GM23338 (cell line): ENCODE measurements at regions not wholly inside any gene's neighbourhood (a gene's known extent, or its start where the extent isn't known, plus 50 kb on each side); places are given as distances from the start of the nearest gene placed in this dataset.

Source experiments
- ATAC-seq: fragments of 200-7000 bp; cut with Tn5 transposase; 3 replicates; pipeline ENCODE4 v1.9.1; 2020
- DNase-seq: peaks from one replicate; pipeline ENCODE4 v3.0.0-alpha.2; 2015; ENCODE audit warnings: low spot score
- H2AFZ ChIP-seq: fragments of 200-600 bp; sonication (generic); 2 replicates; pipeline ENCODE4 v1.8.0; 2016; ENCODE audit warnings: antibody characterized with exemption, mild to moderate bottlenecking, moderate library complexity
- H3F3A ChIP-seq: fragments of 200-600 bp; sonication (generic); replicated peaks from 2 replicates; pipeline ENCODE4 v1.8.0; 2017; ENCODE audit warnings: antibody characterized with exemption, mixed run types, low read depth
- H3K27ac ChIP-seq: fragments of 200-600 bp; sonication (generic); 2 replicates; pipeline ENCODE4 v1.6.1; 2016; ENCODE audit warnings: low read depth
- H3K27me3 ChIP-seq: fragments of 200-600 bp; sonication (generic); 2 replicates; pipeline ENCODE4 v1.8.0; 2016; ENCODE audit warnings: mild to moderate bottlenecking, mixed run types, moderate library complexity; ENCODE audit not compliant: insufficient read depth
- H3K36me3 ChIP-seq: fragments of 200-600 bp; sonication (generic); 2 replicates; pipeline ENCODE4 v1.8.0; 2016; ENCODE audit warnings: mild to moderate bottlenecking; ENCODE audit not compliant: insufficient read depth
- H3K4me1 ChIP-seq: fragments of 200-600 bp; sonication (generic); 2 replicates; pipeline ENCODE4 v1.8.0; 2016; ENCODE audit warnings: mild to moderate bottlenecking, moderate library complexity; ENCODE audit not compliant: insufficient read depth
- H3K4me2 ChIP-seq: fragments of 200-600 bp; sonication (generic); 2 replicates; pipeline ENCODE4 v1.7.1; 2017; ENCODE audit warnings: mixed run types
- H3K4me3 ChIP-seq: fragments of 200-600 bp; sonication (generic); 2 replicates; pipeline ENCODE4 v1.6.1; 2016; ENCODE audit warnings: mixed run types
- H3K79me2 ChIP-seq: fragments of 200-600 bp; sonication (generic); replicated peaks from 2 replicates; pipeline ENCODE4 v1.8.0; 2017; ENCODE audit warnings: mild to moderate bottlenecking; ENCODE audit not compliant: insufficient read depth
- H3K9me2 ChIP-seq: fragments of 200-600 bp; sonication (generic); 2 replicates; pipeline ENCODE4 v1.8.0; 2017; ENCODE audit not compliant: insufficient read depth
- H4K20me1 ChIP-seq: fragments of 200-600 bp; sonication (generic); replicated peaks from 2 replicates; pipeline ENCODE4 v1.8.0; 2017; ENCODE audit warnings: mild to moderate bottlenecking; ENCODE audit not compliant: insufficient read depth
- H3K27ac Mint-ChIP-seq: 2 replicates; pipeline ENCODE4 v1.8.0; 2020; ENCODE audit warnings: inconsistent platforms, mild to moderate bottlenecking, moderate library complexity, mixed read lengths
- H3K27me3 Mint-ChIP-seq: 3 replicates; pipeline ENCODE4 v1.8.0; 2022; ENCODE audit warnings: low read depth, mild to moderate bottlenecking, moderate library complexity, mixed read lengths, inconsistent platforms; ENCODE audit not compliant: insufficient read depth, poor library complexity
- H3K36me3 Mint-ChIP-seq: 3 replicates; pipeline ENCODE4 v1.8.0; 2021; ENCODE audit warnings: low read depth, mild to moderate bottlenecking, inconsistent platforms, moderate library complexity, mixed read lengths
- H3K4me1 Mint-ChIP-seq: 3 replicates; pipeline ENCODE4 v1.8.0; 2020; ENCODE audit warnings: mild to moderate bottlenecking, inconsistent platforms, mixed read lengths
- H3K4me3 Mint-ChIP-seq: 3 replicates; pipeline ENCODE4 v1.8.0; 2021; ENCODE audit warnings: moderate library complexity, mild to moderate bottlenecking, inconsistent platforms, mixed read lengths
- H3K9me3 Mint-ChIP-seq: 3 replicates; pipeline ENCODE4 v1.8.0; 2020; ENCODE audit warnings: moderate library complexity, mild to moderate bottlenecking, inconsistent platforms, mixed read lengths
- CREB1 ChIP-seq: fragments of 250-450 bp; sonication (Bioruptor Pico); IDR thresholded peaks from 2 replicates; pipeline ENCODE4 v1.5.0; 2020; ENCODE audit warnings: low read depth, mild to moderate bottlenecking, moderate library complexity
- CTCF ChIP-seq, 2 experiments: fragments of 200-600 bp in 1 of 2; sonication (generic) in 1 of 2; conservative IDR thresholded peaks; 2 replicates each; pipeline versions ENCODE4 v1.5.1 to v1.6.1; 2016 to 2017; ENCODE audit warnings: antibody characterized with exemption in 2 of 2, low read depth in 2 of 2, mild to moderate bottlenecking in 2 of 2, moderate library complexity in 1 of 2
- ETS1 ChIP-seq: IDR thresholded peaks from 2 replicates; pipeline ENCODE4 v1.6.1; 2016; ENCODE audit warnings: antibody characterized with exemption
- EZH2 ChIP-seq: fragments of 200-600 bp; sonication (generic); IDR thresholded peaks from one replicate; pipeline ENCODE4 v1.8.0; 2017; ENCODE audit warnings: antibody characterized with exemption, mild to moderate bottlenecking, low read depth; ENCODE audit not compliant: unreplicated experiment
- EZH2phosphoT487 ChIP-seq: fragments of 200-600 bp; sonication (generic); IDR thresholded peaks from one replicate; pipeline ENCODE4 v1.8.1; 2018; ENCODE audit warnings: antibody characterized with exemption; ENCODE audit not compliant: unreplicated experiment
- JUNB ChIP-seq: IDR thresholded peaks from one replicate; pipeline ENCODE4 v1.6.1; 2016; ENCODE audit warnings: antibody characterized with exemption; ENCODE audit not compliant: unreplicated experiment
- NANOG ChIP-seq: IDR thresholded peaks from 2 replicates; pipeline ENCODE4 v1.6.1; 2016; ENCODE audit warnings: antibody characterized with exemption, borderline replicate concordance
- POLR2AphosphoS5 ChIP-seq: IDR thresholded peaks from 2 replicates; pipeline ENCODE4 v1.6.1; 2016; ENCODE audit warnings: antibody characterized with exemption, low read depth
- REST ChIP-seq: IDR thresholded peaks from one replicate; pipeline ENCODE4 v1.6.1; 2018; ENCODE audit warnings: antibody characterized with exemption; ENCODE audit not compliant: unreplicated experiment
- STAT1 ChIP-seq: IDR thresholded peaks from one replicate; pipeline ENCODE4 v1.6.1; 2016; ENCODE audit warnings: antibody characterized with exemption; ENCODE audit not compliant: unreplicated experiment
- ZNF114 ChIP-seq: fragments of 250-450 bp; sonication (Bioruptor Pico); IDR thresholded peaks from 2 replicates; pipeline ENCODE4 v1.5.0; 2020; ENCODE audit warnings: mild to moderate bottlenecking, moderate library complexity
- ZNF331 ChIP-seq: fragments of 250-450 bp; sonication (Bioruptor Pico); IDR thresholded peaks from 2 replicates; pipeline ENCODE4 v1.5.0; 2020; ENCODE audit warnings: low read depth, mild to moderate bottlenecking, moderate library complexity
- ZNF462 ChIP-seq: fragments of 250-450 bp; sonication (Bioruptor Pico); IDR thresholded peaks from 2 replicates; pipeline ENCODE4 v1.5.0; 2020; ENCODE audit warnings: mild to moderate bottlenecking, moderate library complexity

- peaks cover 15% of the 10 kb centered on the region for H3K9me3 Mint-ChIP-seq
- no peak overlapping the region for H2AFZ ChIP-seq
- H4K20me1 ChIP-seq: no peaks in the 10 kb centered on the region
- peaks cover 3% of the 10 kb centered on the region; the same call in 2 of the 3 replicates for H3K36me3 Mint-ChIP-seq
- H3K4me1 ChIP-seq: no peaks in the 10 kb centered on the region
- H3K27ac Mint-ChIP-seq: no peak overlapping the region
- no peak overlapping the region for H3K27ac ChIP-seq
- no peaks in the 10 kb centered on the region for H3F3A ChIP-seq
- H3K4me2 ChIP-seq: no peak overlapping the region
- H3K4me1 Mint-ChIP-seq: peaks cover 3% of the 10 kb centered on the region; the same call in 1 of the 3 replicates
- H3K27me3 ChIP-seq: no peaks in the 10 kb centered on the region
- H3K79me2 ChIP-seq: no peaks in the 10 kb centered on the region
- H3K4me3 ChIP-seq: no peak overlapping the region
- DNase-seq (no peak), ATAC-seq (no peak)
- no peak overlapping the region for H3K4me3 Mint-ChIP-seq
- H3K36me3 ChIP-seq: no peaks in the 10 kb centered on the region
- TF ChIP-seq ZNF114 (CRISPR knock-in tag) (no peak), EZH2 (no peak), ZNF462 (no peak), JUNB (no peak), EZH2phosphoT487 (no peak), CTCF (conservative IDR thresholded peaks at IDR 0.05; ENCODE audit: low read depth in 2 of 2) (no peak), CREB1 (CRISPR knock-in tag) (no peak), REST (no peak), ZNF331 (CRISPR knock-in tag) (no peak), ETS1 (no peak), NANOG (no peak), POLR2AphosphoS5 (no peak), STAT1 (no peak)
- H3K27me3 Mint-ChIP-seq: no peaks in the 10 kb centered on the region
- H3K9me2 ChIP-seq: no peaks in the 10 kb centered on the region
These were observed 307.8 kb upstream of the DIPK2B start for GRCh38 chrX:45508454-45508853.
